ENCODE measurements at regions not wholly inside any gene's neighbourhood (a gene's known extent, or its start where the extent isn't known, plus 50 kb on each side); places are given as distances from the start of the nearest gene placed in this dataset.
"Not testable (repeated sequence)": the region's sequence is repeated elsewhere in the genome, so short reads cannot be mapped to it uniquely, and the experiment has no call there.

DNA sequence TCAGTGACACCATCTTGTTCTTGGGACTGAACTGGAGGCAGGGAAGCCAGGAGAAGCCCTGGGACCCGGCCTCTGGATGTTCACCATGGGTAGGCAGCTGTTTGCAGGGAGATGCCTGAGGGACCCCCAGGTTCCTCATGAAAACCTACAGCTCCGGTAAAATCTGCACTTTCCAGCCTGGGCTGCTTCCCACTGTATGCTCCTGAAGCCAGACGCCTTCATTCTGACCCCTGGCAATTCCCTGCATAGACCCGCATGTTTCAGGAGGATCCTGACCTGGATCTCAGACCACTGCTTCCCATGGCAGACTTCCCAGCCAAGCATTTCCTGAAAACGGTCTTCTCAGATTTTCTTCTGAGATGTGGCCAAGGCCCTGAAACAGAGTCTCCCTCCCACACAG is 306.7 kb downstream of the PREX1 start:
- ATAC-seq = no peak
- TF ChIP-seq RARB (CRISPR knock-in tag; IDR thresholded peaks at IDR 0.05) (no peak), BACH2 (CRISPR knock-in tag; IDR thresholded peaks at IDR 0.05; ENCODE audit: borderline replicate concordance) (no peak), CREB5 (CRISPR knock-in tag; IDR thresholded peaks at IDR 0.05; ENCODE audit: low read depth) (no peak), PATZ1 (CRISPR knock-in tag; IDR thresholded peaks at IDR 0.05; ENCODE audit: borderline replicate concordance) (no peak), ZNF70 (CRISPR knock-in tag; IDR thresholded peaks at IDR 0.05) (no peak)
- TF ChIP-seq, protein P1, sequence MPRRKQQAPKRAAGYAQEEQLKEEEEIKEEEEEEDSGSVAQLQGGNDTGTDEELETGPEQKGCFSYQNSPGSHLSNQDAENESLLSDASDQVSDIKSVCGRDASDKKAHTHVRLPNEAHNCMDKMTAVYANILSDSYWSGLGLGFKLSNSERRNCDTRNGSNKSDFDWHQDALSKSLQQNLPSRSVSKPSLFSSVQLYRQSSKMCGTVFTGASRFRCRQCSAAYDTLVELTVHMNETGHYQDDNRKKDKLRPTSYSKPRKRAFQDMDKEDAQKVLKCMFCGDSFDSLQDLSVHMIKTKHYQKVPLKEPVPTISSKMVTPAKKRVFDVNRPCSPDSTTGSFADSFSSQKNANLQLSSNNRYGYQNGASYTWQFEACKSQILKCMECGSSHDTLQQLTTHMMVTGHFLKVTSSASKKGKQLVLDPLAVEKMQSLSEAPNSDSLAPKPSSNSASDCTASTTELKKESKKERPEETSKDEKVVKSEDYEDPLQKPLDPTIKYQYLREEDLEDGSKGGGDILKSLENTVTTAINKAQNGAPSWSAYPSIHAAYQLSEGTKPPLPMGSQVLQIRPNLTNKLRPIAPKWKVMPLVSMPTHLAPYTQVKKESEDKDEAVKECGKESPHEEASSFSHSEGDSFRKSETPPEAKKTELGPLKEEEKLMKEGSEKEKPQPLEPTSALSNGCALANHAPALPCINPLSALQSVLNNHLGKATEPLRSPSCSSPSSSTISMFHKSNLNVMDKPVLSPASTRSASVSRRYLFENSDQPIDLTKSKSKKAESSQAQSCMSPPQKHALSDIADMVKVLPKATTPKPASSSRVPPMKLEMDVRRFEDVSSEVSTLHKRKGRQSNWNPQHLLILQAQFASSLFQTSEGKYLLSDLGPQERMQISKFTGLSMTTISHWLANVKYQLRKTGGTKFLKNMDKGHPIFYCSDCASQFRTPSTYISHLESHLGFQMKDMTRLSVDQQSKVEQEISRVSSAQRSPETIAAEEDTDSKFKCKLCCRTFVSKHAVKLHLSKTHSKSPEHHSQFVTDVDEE (CRISPR knock-in tag; IDR thresholded peaks at IDR 0.05) = no peak

GRCh38 chr20:48516196-48516595 is 311.6 kb downstream of the PREX1 start:
- ATAC-seq = not testable (repeated sequence)

- ATAC-seq = not testable (repeated sequence)
Measured at GRCh38 chr20:48514577-48514976, 313.2 kb downstream of the PREX1 start.

GRCh38 chr20:48512539-48512938 is 315.3 kb downstream of the PREX1 start:
- ATAC-seq = not testable (repeated sequence)

DNA sequence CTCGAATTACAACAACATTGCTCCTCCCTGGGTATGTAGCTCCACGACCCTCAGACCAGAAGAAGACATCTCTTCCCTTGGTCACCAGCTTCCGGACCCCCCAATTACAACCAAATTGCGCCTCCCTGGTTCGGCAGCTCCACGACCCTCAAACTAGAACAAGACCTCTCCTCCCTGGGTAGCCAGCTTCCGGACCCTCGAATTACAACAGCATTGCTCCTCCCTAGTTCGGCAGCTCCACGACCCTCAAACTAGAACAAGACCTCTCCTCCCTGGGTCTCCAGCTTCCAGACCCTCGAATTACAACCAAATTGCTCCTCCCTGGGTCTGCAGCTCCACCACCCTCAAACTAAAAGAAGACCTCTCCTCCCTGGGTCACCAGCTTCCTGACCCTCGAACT is 322.7 kb downstream of the PREX1 start:
- not testable (repeated sequence) for ATAC-seq

DNA sequence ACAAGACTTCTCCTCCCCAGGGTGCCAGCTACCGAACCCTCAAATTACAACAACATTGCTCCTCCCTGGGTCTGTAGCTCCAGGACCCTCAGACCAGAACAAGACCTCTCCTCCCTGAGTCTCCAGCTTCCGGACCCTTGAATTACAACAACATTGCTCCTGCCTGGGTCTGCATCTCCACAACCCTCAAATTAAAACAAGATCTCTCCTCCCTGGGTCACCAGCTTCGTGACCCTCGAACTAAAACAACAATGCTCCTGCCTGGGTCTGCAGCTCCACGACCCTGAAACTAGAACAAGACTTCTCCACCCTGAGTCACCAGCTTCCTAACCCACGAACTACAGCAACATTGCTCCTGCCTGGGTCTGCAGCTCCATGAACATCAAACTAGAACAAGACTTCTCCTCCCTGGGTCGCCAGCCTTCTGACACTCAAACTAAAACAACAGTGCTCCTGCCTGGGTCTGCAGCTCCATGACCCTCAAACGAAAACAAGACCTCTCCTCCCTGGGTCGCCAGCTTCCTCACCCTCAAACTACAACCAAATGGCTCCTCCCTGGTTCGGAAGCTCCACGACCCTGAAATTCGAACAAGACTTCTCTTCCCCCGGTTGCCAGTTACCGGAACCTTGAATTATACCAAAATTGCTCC is 324.5 kb downstream of the PREX1 start:
- no peak for TF ChIP-seq ZNF8 (CRISPR knock-in tag; IDR thresholded peaks at IDR 0.05)
- TF ChIP-seq RARB (CRISPR knock-in tag; IDR thresholded peaks at IDR 0.05) = no peak
- no peak for ATAC-seq

DNA sequence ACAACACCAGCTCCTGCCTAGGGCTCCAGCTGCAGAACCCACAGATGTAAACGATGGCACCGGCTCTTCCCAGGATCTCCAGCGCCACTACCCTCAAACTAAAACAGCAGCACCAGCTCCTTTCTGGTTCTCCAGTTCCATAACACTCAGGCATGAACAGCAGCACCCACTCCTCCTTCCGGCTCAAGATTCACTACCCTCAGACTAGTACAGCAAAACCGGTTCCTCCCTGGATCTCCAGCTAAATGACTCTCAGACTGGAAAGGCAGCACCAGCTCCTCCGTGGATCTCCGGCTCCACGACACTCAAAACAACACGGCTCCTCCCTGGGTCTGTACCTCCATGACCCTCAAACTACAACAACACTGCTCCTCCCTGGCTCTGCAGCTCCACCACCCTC is 325.0 kb downstream of the PREX1 start:
- no peak for TF ChIP-seq ZNF565 (CRISPR knock-in tag; conservative IDR thresholded peaks at IDR 0.05; ENCODE audit: low read depth)
- TF ChIP-seq BACH2 (CRISPR knock-in tag; IDR thresholded peaks at IDR 0.05; ENCODE audit: borderline replicate concordance) = no peak
- no peak for TF ChIP-seq OSR1 (CRISPR knock-in tag; IDR thresholded peaks at IDR 0.05)
- TF ChIP-seq ZC3H10 (CRISPR knock-in tag; IDR thresholded peaks at IDR 0.05) = no peak
- no peak for TF ChIP-seq PATZ1 (CRISPR knock-in tag; IDR thresholded peaks at IDR 0.05; ENCODE audit: borderline replicate concordance)
- TF ChIP-seq ZNF8 (CRISPR knock-in tag; IDR thresholded peaks at IDR 0.05) = no peak
- TF ChIP-seq GLIS3 (CRISPR knock-in tag; IDR thresholded peaks at IDR 0.05) = no peak
- no peak for TF ChIP-seq SNAI2 (CRISPR knock-in tag; IDR thresholded peaks at IDR 0.05)
- TF ChIP-seq ESRRG (CRISPR knock-in tag; IDR thresholded peaks at IDR 0.05) = no peak
- TF ChIP-seq, protein P2, sequence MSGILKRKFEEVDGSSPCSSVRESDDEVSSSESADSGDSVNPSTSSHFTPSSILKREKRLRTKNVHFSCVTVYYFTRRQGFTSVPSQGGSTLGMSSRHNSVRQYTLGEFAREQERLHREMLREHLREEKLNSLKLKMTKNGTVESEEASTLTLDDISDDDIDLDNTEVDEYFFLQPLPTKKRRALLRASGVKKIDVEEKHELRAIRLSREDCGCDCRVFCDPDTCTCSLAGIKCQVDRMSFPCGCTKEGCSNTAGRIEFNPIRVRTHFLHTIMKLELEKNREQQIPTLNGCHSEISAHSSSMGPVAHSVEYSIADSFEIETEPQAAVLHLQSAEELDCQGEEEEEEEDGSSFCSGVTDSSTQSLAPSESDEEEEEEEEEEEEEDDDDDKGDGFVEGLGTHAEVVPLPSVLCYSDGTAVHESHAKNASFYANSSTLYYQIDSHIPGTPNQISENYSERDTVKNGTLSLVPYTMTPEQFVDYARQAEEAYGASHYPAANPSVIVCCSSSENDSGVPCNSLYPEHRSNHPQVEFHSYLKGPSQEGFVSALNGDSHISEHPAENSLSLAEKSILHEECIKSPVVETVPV (CRISPR knock-in tag; IDR thresholded peaks at IDR 0.05) = no peak
- TF ChIP-seq RARB (CRISPR knock-in tag; IDR thresholded peaks at IDR 0.05) = no peak
- TF ChIP-seq POU6F1 (CRISPR knock-in tag; IDR thresholded peaks at IDR 0.05; ENCODE audit: borderline replicate concordance, low read depth) = no peak
- TF ChIP-seq, protein P1 (CRISPR knock-in tag; IDR thresholded peaks at IDR 0.05) = no peak
- TF ChIP-seq ISL1 (CRISPR knock-in tag; IDR thresholded peaks at IDR 0.05) = no peak
- ATAC-seq = no peak

Data from SK-N-SH treated with all-trans-retinoic acid at 6 μM for 48 hours (cell line).